Gastrocnemius medialis (tissue), 4 donors: ENCODE measurements at regions not wholly inside any gene's neighbourhood (a gene's known extent, or its start where the extent isn't known, plus 50 kb on each side); places are given as distances from the start of the nearest gene placed in this dataset.

Experiments used
- POLR2A ChIP-seq, 2 donors: fragments of 450-650 bp; IDR thresholded peaks; one replicate each; pipeline ENCODE4 v1.6.1; 2017; ENCODE audit warnings: antibody characterized with exemption in 2 of 2, mild to moderate bottlenecking in 2 of 2, moderate library complexity in 2 of 2
- TF ChIP-seq, protein P1 (sequence below), 5 experiments: fragments of 450-650 bp in 3 of 5; fragments of 200-600 bp in 2 of 5; sonication (generic) in 2 of 5; IDR thresholded peaks in 4 of 5; conservative IDR thresholded peaks in 1 of 5; 1 replicate in 4 of 5; 2 replicates in 1 of 5; pipeline ENCODE4 v1.5.1; 2016 to 2019; ENCODE audit warnings: antibody characterized with exemption in 5 of 5, mild to moderate bottlenecking in 3 of 5, moderate library complexity in 3 of 5

- no peak for TF ChIP-seq POLR2A (IDR thresholded peaks at IDR 0.05)
- TF ChIP-seq, protein P1, sequence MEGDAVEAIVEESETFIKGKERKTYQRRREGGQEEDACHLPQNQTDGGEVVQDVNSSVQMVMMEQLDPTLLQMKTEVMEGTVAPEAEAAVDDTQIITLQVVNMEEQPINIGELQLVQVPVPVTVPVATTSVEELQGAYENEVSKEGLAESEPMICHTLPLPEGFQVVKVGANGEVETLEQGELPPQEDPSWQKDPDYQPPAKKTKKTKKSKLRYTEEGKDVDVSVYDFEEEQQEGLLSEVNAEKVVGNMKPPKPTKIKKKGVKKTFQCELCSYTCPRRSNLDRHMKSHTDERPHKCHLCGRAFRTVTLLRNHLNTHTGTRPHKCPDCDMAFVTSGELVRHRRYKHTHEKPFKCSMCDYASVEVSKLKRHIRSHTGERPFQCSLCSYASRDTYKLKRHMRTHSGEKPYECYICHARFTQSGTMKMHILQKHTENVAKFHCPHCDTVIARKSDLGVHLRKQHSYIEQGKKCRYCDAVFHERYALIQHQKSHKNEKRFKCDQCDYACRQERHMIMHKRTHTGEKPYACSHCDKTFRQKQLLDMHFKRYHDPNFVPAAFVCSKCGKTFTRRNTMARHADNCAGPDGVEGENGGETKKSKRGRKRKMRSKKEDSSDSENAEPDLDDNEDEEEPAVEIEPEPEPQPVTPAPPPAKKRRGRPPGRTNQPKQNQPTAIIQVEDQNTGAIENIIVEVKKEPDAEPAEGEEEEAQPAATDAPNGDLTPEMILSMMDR (IDR thresholded peaks at IDR 0.05 in 4 of 5, conservative IDR thresholded peaks at IDR 0.05 in 1 of 5) = no peak
Measured at GRCh38 chr4:59841698-59842097, 1358.4 kb upstream of the ADGRL3 start.
